ENCODE measurements at regions not wholly inside any gene's neighbourhood (a gene's known extent, or its start where the extent isn't known, plus 50 kb on each side); places are given as distances from the start of the nearest gene placed in this dataset.

DNA sequence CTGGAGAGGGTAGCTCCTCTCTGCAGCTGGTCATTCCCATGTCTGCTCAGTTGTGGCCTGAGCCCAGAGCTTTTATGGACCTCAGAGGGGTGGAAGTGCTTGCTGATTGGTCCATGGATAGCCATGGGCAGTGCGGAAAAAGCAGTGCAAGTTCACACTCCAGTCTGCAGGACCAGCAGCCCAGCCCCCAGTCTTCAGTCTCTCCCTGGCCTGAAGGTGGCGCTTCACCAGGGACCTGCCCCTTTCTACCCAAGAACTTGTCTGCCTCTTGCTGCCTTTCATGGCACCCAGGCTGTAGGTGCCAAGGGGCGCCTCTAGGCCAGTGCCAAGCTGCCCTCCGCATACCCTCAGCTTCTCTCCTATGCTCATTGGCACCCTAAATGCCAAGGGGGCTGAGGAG lies 91.0 kb downstream of the TBXT start:
- TF ChIP-seq POLR2A (IDR thresholded peaks at IDR 0.05), result no peak
- TF ChIP-seq, protein P1, sequence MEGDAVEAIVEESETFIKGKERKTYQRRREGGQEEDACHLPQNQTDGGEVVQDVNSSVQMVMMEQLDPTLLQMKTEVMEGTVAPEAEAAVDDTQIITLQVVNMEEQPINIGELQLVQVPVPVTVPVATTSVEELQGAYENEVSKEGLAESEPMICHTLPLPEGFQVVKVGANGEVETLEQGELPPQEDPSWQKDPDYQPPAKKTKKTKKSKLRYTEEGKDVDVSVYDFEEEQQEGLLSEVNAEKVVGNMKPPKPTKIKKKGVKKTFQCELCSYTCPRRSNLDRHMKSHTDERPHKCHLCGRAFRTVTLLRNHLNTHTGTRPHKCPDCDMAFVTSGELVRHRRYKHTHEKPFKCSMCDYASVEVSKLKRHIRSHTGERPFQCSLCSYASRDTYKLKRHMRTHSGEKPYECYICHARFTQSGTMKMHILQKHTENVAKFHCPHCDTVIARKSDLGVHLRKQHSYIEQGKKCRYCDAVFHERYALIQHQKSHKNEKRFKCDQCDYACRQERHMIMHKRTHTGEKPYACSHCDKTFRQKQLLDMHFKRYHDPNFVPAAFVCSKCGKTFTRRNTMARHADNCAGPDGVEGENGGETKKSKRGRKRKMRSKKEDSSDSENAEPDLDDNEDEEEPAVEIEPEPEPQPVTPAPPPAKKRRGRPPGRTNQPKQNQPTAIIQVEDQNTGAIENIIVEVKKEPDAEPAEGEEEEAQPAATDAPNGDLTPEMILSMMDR (IDR thresholded peaks at IDR 0.05 in 4 of 5, conservative IDR thresholded peaks at IDR 0.05 in 1 of 5), result no peak

Data from gastrocnemius medialis (tissue), 4 donors.